H1 (cell line): ENCODE measurements at regions not wholly inside any gene's neighbourhood (a gene's known extent, or its start where the extent isn't known, plus 50 kb on each side); places are given as distances from the start of the nearest gene placed in this dataset.

ENCODE experiments used
- CTCF ChIA-PET: fragments of 300-600 bp; sonication (Branson Sonifier 250); formaldehyde crosslinking; loops from one replicate; lab custom pipeline; 2021; ENCODE audit not compliant: partially characterized antibody; lab: Charles Lee
- POLR2A ChIA-PET: fragments of 300-600 bp; sonication (Branson Sonifier 250); formaldehyde crosslinking; loops from one replicate; lab custom pipeline; 2021; ENCODE audit warnings: inconsistent platforms; ENCODE audit not compliant: partially characterized antibody; lab: Charles Lee
- DNase-seq, 2 experiments: peaks; one replicate each; pipeline versions ENCODE4 v3.0.0 to v3.0.0-alpha.2; 2010 to 2022; ENCODE audit warnings: low spot score in 2 of 2, low read depth in 1 of 2, mixed read lengths in 1 of 2
- FAIRE-seq: peaks from 2 replicates; lab custom pipeline; 2011; peaks lifted over from hg19 to GRCh38; lab: Jason Lieb, UNC
- H2AFZ ChIP-seq: 2 replicates; pipeline ENCODE4 v1.8.1; 2012; ENCODE audit warnings: low read length, inconsistent platforms
- H2AK5ac ChIP-seq: 2 replicates; pipeline ENCODE4 v1.6.1; 2013; ENCODE audit warnings: low read depth, low read length
- H2BK120ac ChIP-seq: replicated peaks from 2 replicates; pipeline ENCODE3; 2013; ENCODE audit warnings: low read depth, low read length, inconsistent platforms
- H2BK12ac ChIP-seq: 2 replicates; pipeline ENCODE4 v1.6.1; 2013; ENCODE audit warnings: low read depth, low read length
- H2BK15ac ChIP-seq: 2 replicates; pipeline ENCODE4 v1.6.1; 2013; ENCODE audit warnings: low read length
- H2BK20ac ChIP-seq: 2 replicates; pipeline ENCODE4 v1.6.1; 2013; ENCODE audit warnings: low read length
- H2BK5ac ChIP-seq: 2 replicates; pipeline ENCODE4 v1.6.1; 2013; ENCODE audit warnings: low read depth, low read length
- H3K14ac ChIP-seq: 2 replicates; pipeline ENCODE4 v1.6.1; 2013; ENCODE audit warnings: inconsistent platforms; ENCODE audit not compliant: insufficient read length
- H3K18ac ChIP-seq: 2 replicates; pipeline ENCODE4 v1.6.1; 2013; ENCODE audit warnings: low read length; ENCODE audit errors: extremely low read depth
- H3K23ac ChIP-seq: 2 replicates; pipeline ENCODE4 v1.6.1; 2013; ENCODE audit warnings: inconsistent platforms; ENCODE audit not compliant: insufficient read length
- H3K23me2 ChIP-seq: 2 replicates; pipeline ENCODE4 v1.6.1; 2013; ENCODE audit warnings: low read depth, low read length
- H3K27ac ChIP-seq: 2 replicates; pipeline ENCODE4 v1.6.1; 2011; ENCODE audit warnings: low read depth, low read length, inconsistent platforms
- H3K27me3 ChIP-seq, 4 experiments: replicated peaks in 1 of 4; 1 replicate in 1 of 4; 2 replicates in 3 of 4; pipeline versions ENCODE4 v1.6.1 to v1.8.1; 2011 to 2013; ENCODE audit warnings: low read length in 3 of 4, mild to moderate bottlenecking in 3 of 4, inconsistent platforms in 2 of 4, mixed read lengths in 2 of 4, moderate library complexity in 1 of 4; ENCODE audit not compliant: control insufficient read depth in 3 of 4, insufficient read depth in 3 of 4; ENCODE audit errors: extremely low read depth in 1 of 4
- H3K36me3 ChIP-seq, 4 experiments: 2 replicates each; pipeline versions ENCODE4 v1.6.1 to v1.8.1; 2011 to 2013; ENCODE audit warnings: mild to moderate bottlenecking in 4 of 4, low read length in 3 of 4, moderate library complexity in 2 of 4, control low read depth in 1 of 4, inconsistent platforms in 1 of 4; ENCODE audit not compliant: insufficient read depth in 4 of 4, control insufficient read depth in 2 of 4
- H3K4ac ChIP-seq: replicated peaks from 2 replicates; pipeline ENCODE3; 2013; ENCODE audit warnings: low read length, low read depth, mixed read lengths, inconsistent platforms; ENCODE audit not compliant: insufficient read length
- H3K4me1 ChIP-seq, 4 experiments: replicated peaks in 1 of 4; 1 replicate in 1 of 4; 2 replicates in 3 of 4; pipeline versions ENCODE4 v1.6.1 to v1.8.1; 2011 to 2013; ENCODE audit warnings: low read length in 3 of 4, inconsistent platforms in 2 of 4, mixed read lengths in 1 of 4; ENCODE audit not compliant: insufficient read depth in 4 of 4, control insufficient read depth in 3 of 4
- H3K4me2 ChIP-seq, 2 experiments: 2 replicates each; pipeline versions ENCODE4 v1.6.1 to v1.8.1; 2011 to 2013; ENCODE audit warnings: low read depth in 2 of 2, low read length in 2 of 2, control low read depth in 1 of 2, inconsistent platforms in 1 of 2, mild to moderate bottlenecking in 1 of 2; ENCODE audit not compliant: insufficient read depth in 1 of 2
- H3K4me3 ChIP-seq, 4 experiments: fragments of 200-600, 300-600 bp in 1 of 4; sonication (generic), shearing (Covaris generic), sonication (Bioruptor Twin) in 1 of 4; 2 replicates each; pipeline versions ENCODE4 v1.5.1 to v1.8.1; 2011 to 2016; ENCODE audit warnings: low read length in 4 of 4, low read depth in 3 of 4, control low read depth in 2 of 4, inconsistent platforms in 2 of 4, mild to moderate bottlenecking in 2 of 4, mixed read lengths in 1 of 4, moderate library complexity in 1 of 4; ENCODE audit not compliant: insufficient read depth in 2 of 4; ENCODE audit errors: extremely low read depth in 1 of 4
- H3K56ac ChIP-seq: replicated peaks from 2 replicates; pipeline ENCODE3; 2013; ENCODE audit warnings: low read depth, mild to moderate bottlenecking, mixed read lengths, low read length, inconsistent platforms; ENCODE audit not compliant: insufficient read length
- H3K79me1 ChIP-seq: 2 replicates; pipeline ENCODE4 v1.6.1; 2013; ENCODE audit warnings: low read depth, low read length, control low read depth
- H3K79me2 ChIP-seq, 2 experiments: 2 replicates each; pipeline versions ENCODE4 v1.6.1 to v1.8.1; 2012 to 2013; ENCODE audit warnings: low read length in 2 of 2, mild to moderate bottlenecking in 2 of 2, inconsistent platforms in 1 of 2; ENCODE audit not compliant: insufficient read depth in 2 of 2, control insufficient read depth in 1 of 2
- H3K9ac ChIP-seq, 4 experiments: replicated peaks in 1 of 4; 1 replicate in 1 of 4; 2 replicates in 3 of 4; pipeline versions ENCODE4 v1.6.1 to v1.8.1; 2011 to 2013; ENCODE audit warnings: low read depth in 3 of 4, low read length in 3 of 4, control low read depth in 2 of 4, mild to moderate bottlenecking in 2 of 4, moderate library complexity in 2 of 4, inconsistent platforms in 1 of 4; ENCODE audit errors: extremely low read depth in 1 of 4
- H3K9me3 ChIP-seq, 2 experiments: 2 replicates each; pipeline versions ENCODE4 v1.6.1 to v1.8.1; 2012 to 2013; ENCODE audit warnings: mild to moderate bottlenecking in 2 of 2, moderate library complexity in 2 of 2, control low read depth in 1 of 2, inconsistent platforms in 1 of 2, low read depth in 1 of 2, low read length in 1 of 2, mixed read lengths in 1 of 2; ENCODE audit not compliant: insufficient read depth in 2 of 2
- H4K20me1 ChIP-seq, 2 experiments: replicated peaks in 1 of 2; 2 replicates each; pipeline versions ENCODE3 to v1.8.1; 2011 to 2013; ENCODE audit warnings: inconsistent platforms in 2 of 2, low read length in 2 of 2, mild to moderate bottlenecking in 1 of 2; ENCODE audit not compliant: insufficient read depth in 2 of 2, control insufficient read depth in 1 of 2
- H4K5ac ChIP-seq: 2 replicates; pipeline ENCODE4 v1.6.1; 2013; ENCODE audit warnings: low read length, low read depth, mixed read lengths, inconsistent platforms; ENCODE audit not compliant: insufficient read length
- H4K8ac ChIP-seq: 2 replicates; pipeline ENCODE4 v1.8.0; 2013; ENCODE audit warnings: mild to moderate bottlenecking, moderate library complexity, low read length, inconsistent platforms; ENCODE audit not compliant: insufficient read depth; ENCODE audit errors: extremely low read depth
- H4K91ac ChIP-seq: replicated peaks from 2 replicates; pipeline ENCODE3; 2013; ENCODE audit warnings: low read length, mixed read lengths, inconsistent platforms; ENCODE audit not compliant: insufficient read length
- CEBPB ChIP-seq: IDR thresholded peaks from 2 replicates; pipeline ENCODE4 v1.6.1; 2012; ENCODE audit warnings: low read depth, low read length
- E2F6 ChIP-seq: IDR thresholded peaks from 2 replicates; pipeline ENCODE4 v1.6.1; 2012; ENCODE audit warnings: inconsistent platforms
- GABPA ChIP-seq: IDR thresholded peaks from 2 replicates; pipeline ENCODE4 v1.6.1; 2011; ENCODE audit warnings: mild to moderate bottlenecking, low read length, moderate library complexity, borderline replicate concordance; ENCODE audit not compliant: insufficient read depth
- HDAC2 ChIP-seq, 2 experiments: fragments of 300-600 bp in 1 of 2; sonication (generic) in 1 of 2; IDR thresholded peaks; 2 replicates each; pipeline ENCODE4 v1.6.1; 2011 to 2012; ENCODE audit warnings: low read depth in 2 of 2, low read length in 2 of 2, mild to moderate bottlenecking in 2 of 2, moderate library complexity in 2 of 2, borderline replicate concordance in 1 of 2, inconsistent platforms in 1 of 2
- JUN ChIP-seq: IDR thresholded peaks from 2 replicates; pipeline ENCODE4 v1.6.1; 2011; ENCODE audit warnings: low read depth, mild to moderate bottlenecking, improper control_type of control experiment, low read length
- KDM4A ChIP-seq: IDR thresholded peaks from one replicate; pipeline ENCODE4 v1.7.1; 2012; ENCODE audit warnings: low read depth, mild to moderate bottlenecking, moderate library complexity, low read length, inconsistent platforms; ENCODE audit not compliant: severe bottlenecking
- PHF8 ChIP-seq: fragments of 200-600 bp; sonication (generic); conservative IDR thresholded peaks from 2 replicates; pipeline ENCODE4 v1.7.1; 2012; ENCODE audit warnings: low read depth, mild to moderate bottlenecking, inconsistent platforms, low read length, moderate library complexity
- RBBP5 ChIP-seq: IDR thresholded peaks from 2 replicates; pipeline ENCODE4 v1.7.1; 2012; ENCODE audit warnings: low read depth, mild to moderate bottlenecking, inconsistent platforms, low read length, moderate library complexity, borderline replicate concordance
- TBP ChIP-seq: IDR thresholded peaks from 2 replicates; pipeline ENCODE4 v1.6.1; 2011; ENCODE audit warnings: low read depth, low read length, improper control_type of control experiment
- WGBS, 2 experiments: shearing (Covaris generic) in 1 of 2; methylation state at CpG; one replicate each; pipeline versions ENCODE4 v1.1.6 to v1.1.7; 2013 to 2015; ENCODE audit warnings: low lambda C conversion rate in 2 of 2, mixed read lengths in 2 of 2, inconsistent platforms in 1 of 2, low coverage in 1 of 2, missing lambda C conversion rate in 1 of 2; ENCODE audit not compliant: insufficient replicate concordance in 2 of 2, insufficient coverage in 1 of 2, insufficient read length in 1 of 2; ENCODE audit errors: extremely low coverage in 1 of 2, missing lambda C conversion rate in 1 of 2; 5-methylcytosine and 5-hydroxymethylcytosine counted together

DNA sequence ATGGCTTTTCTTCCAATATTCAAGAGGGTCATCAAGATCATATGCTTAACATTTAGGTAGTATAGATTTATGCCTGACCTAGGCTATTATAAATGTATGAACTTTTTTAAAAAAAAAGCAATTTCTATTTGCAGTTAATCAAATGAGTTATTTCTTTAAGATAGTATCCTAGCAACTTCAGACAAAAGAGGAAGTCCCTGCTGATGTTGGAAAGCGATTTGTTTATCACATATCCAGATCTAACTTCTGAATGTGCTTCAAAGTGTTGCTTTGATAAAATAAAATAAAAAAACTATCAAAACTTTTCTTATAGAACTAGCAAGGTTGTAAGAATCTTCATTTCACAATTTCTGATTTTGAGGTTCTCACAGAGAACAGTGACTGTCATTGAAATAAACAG lies 401.9 kb upstream of the PHF14 start:
- POLR2A ChIA-PET = no interaction called here

More for the DNA sequence above, 401.9 kb upstream of the PHF14 start:
- Histone ChIP-seq H3K4me2 (no peak overlapping the region), H3K4ac (no peak overlapping the region), H3K4me3 (no peak overlapping the region), H3K27ac (no peak overlapping the region), H2BK5ac (no peak overlapping the region), H4K20me1 (no peaks in the 10 kb centered on the region), H3K79me2 (no peaks in the 10 kb centered on the region), H3K18ac (no peak overlapping the region), H2BK20ac (no peak overlapping the region), H2BK120ac (no peak overlapping the region), H3K36me3 (no peaks in the 10 kb centered on the region), H2BK15ac (no peak overlapping the region), H3K23me2 (no peaks in the 10 kb centered on the region), H2BK12ac (no peak overlapping the region), H3K9me3 (no peaks in the 10 kb centered on the region), H3K14ac (no peak overlapping the region), H4K5ac (no peak overlapping the region), H3K27me3 (no peaks in the 10 kb centered on the region), H4K8ac (no peak overlapping the region), H3K79me1 (no peaks in the 10 kb centered on the region), H2AK5ac (no peak overlapping the region), H4K91ac (no peak overlapping the region)
- whole genome bisulfite sequencing, 2 experiments = 78% methylated on average over 1 of the region's 1 CpG; no CpG with 5 or more reads in 1 of the 2 experiments
- FAIRE-seq = no peak
- CTCF ChIA-PET = no interaction called here
- DNase-seq = no peak
- TF ChIP-seq JUN (no peak), PHF8 (no peak), KDM4A (no peak), E2F6 (no peak), RBBP5 (no peak), TBP (no peak), HDAC2 (IDR thresholded peaks at IDR 0.05; ENCODE audit: borderline replicate concordance in 1 of 2, low read depth in 2 of 2, low read length in 2 of 2) (no peak), GABPA (no peak), CEBPB (no peak)
- TF ChIP-seq, all 59 proteins: peak for 0
- Histone ChIP-seq H2AFZ (no peak overlapping the region), H3K56ac (no peak overlapping the region), H3K23ac (no peak overlapping the region), H3K9ac (no peak overlapping the region), H3K4me1 (no peaks in the 10 kb centered on the region)
